ENCODE measurements at regions not wholly inside any gene's neighbourhood (a gene's known extent, or its start where the extent isn't known, plus 50 kb on each side); places are given as distances from the start of the nearest gene placed in this dataset.

GRCh38 chr20:50415516-50416268 is 94.5 kb upstream of the PTPN1 start:
- Histone ChIP-seq H4K20me1 (replicated peaks; ENCODE audit: control insufficient read depth, insufficient read depth, low read length) (no peaks in the 10 kb centered on the region), H3K9ac (ENCODE audit: insufficient read depth in 1 of 2, low read depth in 2 of 2, low read length in 2 of 2) (no peak overlapping the region), H2AFZ (ENCODE audit: low read depth, low read length) (peak overlapping the region; percentile 42; the same call in 1 of the 2 replicates), H3K27me3 (ENCODE audit: control insufficient read depth in 2 of 2, insufficient read depth in 2 of 2, low read length in 2 of 2) (peaks cover 2 to 13% of the 10 kb centered on the region in 2 experiments; a peak in 3 of 5 replicates), H3K4me1 (replicated peaks in 1 of 2; ENCODE audit: control insufficient read depth in 2 of 2, insufficient read depth in 2 of 2, low read length in 2 of 2) (peaks cover 8 to 12% of the 10 kb centered on the region in 2 experiments), H3K36me3 (ENCODE audit: control insufficient read depth, insufficient read depth, low read length) (no peaks in the 10 kb centered on the region), H3K4me2 (ENCODE audit: insufficient read depth, low read length) (no peak overlapping the region), H3K9me1 (ENCODE audit: control insufficient read depth, insufficient read depth, low read length) (peaks cover 2% of the 10 kb centered on the region), H3K27ac (ENCODE audit: extremely low read depth, low read depth, low read length) (no peak overlapping the region), H3K79me2 (ENCODE audit: control insufficient read depth, insufficient read depth, low read length) (no peaks in the 10 kb centered on the region), H3K9me3 (replicated peaks; ENCODE audit: control insufficient read depth, insufficient read depth, low read depth, low read length) (no peaks in the 10 kb centered on the region), H3K4me3 (no peak overlapping the region)
- FAIRE-seq: no peak
- in situ Hi-C loops (cut with MboI): no loop called here
- no TSS peak for BruUV-seq (replicated peaks)
- POLR2A ChIA-PET: interaction anchor here (1.3 kb wide), 1 partner anchor 8 kb away, joined by 4 read pairs; no protein-coding TSS in a partner anchor
- WGBS (ENCODE audit: insufficient coverage, low coverage, missing lambda C conversion rate): 33% methylated on average over 20 of the region's 25 CpGs
- peak; percentile 74 for ATAC-seq
- intact Hi-C loops (cut with micrococcal nuclease): loop anchor here (2.0 kb wide), 1 partner anchor 45 kb away; no protein-coding TSS in a partner anchor
- no peak for DNase-seq (ENCODE audit: extremely low read depth in 1 of 4, low spot score in 3 of 4)
- CTCF ChIA-PET (ENCODE audit: low intra/inter-chr PET ratio): no interaction called here
- TF ChIP-seq RAD21 (CRISPR knock-in tag; conservative IDR thresholded peaks at IDR 0.05 in 1 of 2, IDR thresholded peaks at IDR 0.05 in 1 of 2) (no peak), ATF7 (IDR thresholded peaks at IDR 0.05) (peak; percentile 17; the same call in 1 of the 2 replicates), SOX6 (IDR thresholded peaks at IDR 0.05) (no peak), CBFA2T3 (IDR thresholded peaks at IDR 0.05) (no peak), NFIC (IDR thresholded peaks at IDR 0.05) (peak; percentile 43), ZNF197 (CRISPR knock-in tag; IDR thresholded peaks at IDR 0.05; ENCODE audit: low read depth) (no peak), VEZF1 (CRISPR knock-in tag; IDR thresholded peaks at IDR 0.05) (peak; percentile 47), PML (IDR thresholded peaks at IDR 0.05; ENCODE audit: low read length) (no peak), ZNF239 (CRISPR knock-in tag; IDR thresholded peaks at IDR 0.05) (no peak), MLLT1 (IDR thresholded peaks at IDR 0.05) (peak in 1 of 2 experiments; percentile 65; a peak in 2 of 4 replicates), MCM3 (IDR thresholded peaks at IDR 0.05) (0 out of 2 replicates have a peak, but pooled peaks have one; percentile 41), FOXK2 (conservative IDR thresholded peaks at IDR 0.05 in 1 of 2, IDR thresholded peaks at IDR 0.05 in 1 of 2; ENCODE audit: low read depth in 2 of 2) (0 out of 4 replicates have a peak, but pooled peaks have one; percentile 17 to 26), ZNF512 (tag; IDR thresholded peaks at IDR 0.05) (peak; percentile 57)
- TF ChIP-seq, protein P1, sequence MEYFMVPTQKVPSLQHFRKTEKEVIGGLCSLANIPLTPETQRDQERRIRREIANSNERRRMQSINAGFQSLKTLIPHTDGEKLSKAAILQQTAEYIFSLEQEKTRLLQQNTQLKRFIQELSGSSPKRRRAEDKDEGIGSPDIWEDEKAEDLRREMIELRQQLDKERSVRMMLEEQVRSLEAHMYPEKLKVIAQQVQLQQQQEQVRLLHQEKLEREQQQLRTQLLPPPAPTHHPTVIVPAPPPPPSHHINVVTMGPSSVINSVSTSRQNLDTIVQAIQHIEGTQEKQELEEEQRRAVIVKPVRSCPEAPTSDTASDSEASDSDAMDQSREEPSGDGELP (CRISPR knock-in tag; IDR thresholded peaks at IDR 0.05; ENCODE audit: borderline replicate concordance): no peak
- TF ChIP-seq, protein P2, sequence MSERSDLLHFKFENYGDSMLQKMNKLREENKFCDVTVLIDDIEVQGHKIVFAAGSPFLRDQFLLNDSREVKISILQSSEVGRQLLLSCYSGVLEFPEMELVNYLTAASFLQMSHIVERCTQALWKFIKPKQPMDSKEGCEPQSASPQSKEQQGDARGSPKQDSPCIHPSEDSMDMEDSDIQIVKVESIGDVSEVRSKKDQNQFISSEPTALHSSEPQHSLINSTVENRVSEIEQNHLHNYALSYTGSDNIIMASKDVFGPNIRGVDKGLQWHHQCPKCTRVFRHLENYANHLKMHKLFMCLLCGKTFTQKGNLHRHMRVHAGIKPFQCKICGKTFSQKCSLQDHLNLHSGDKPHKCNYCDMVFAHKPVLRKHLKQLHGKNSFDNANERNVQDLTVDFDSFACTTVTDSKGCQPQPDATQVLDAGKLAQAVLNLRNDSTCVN (CRISPR knock-in tag; IDR thresholded peaks at IDR 0.05): 0 out of 2 replicates have a peak, but pooled peaks have one; percentile 33

Data from K562 (cell line).